ENCODE measurements at regions not wholly inside any gene's neighbourhood (a gene's known extent, or its start where the extent isn't known, plus 50 kb on each side); places are given as distances from the start of the nearest gene placed in this dataset.

- Histone ChIP-seq H3K27me3 (replicated peaks in 1 of 7) (peaks cover 0 to 2% (median 0%) of the 10 kb centered on the region in 7 donors), H3K4me3 (no peak overlapping the region), H3K4me1 (no peaks in the 10 kb centered on the region), H3K36me3 (no peaks in the 10 kb centered on the region), H3K9me3 (no peaks in the 10 kb centered on the region), H3K27ac (no peak overlapping the region)
- 57 to 76% (median 64%) methylated on average over 1 of the region's 1 CpG for WGBS, 5 donors
- DNase-seq = no peak
- TF ChIP-seq POLR2A (IDR thresholded peaks at IDR 0.05) = no peak
- no peak for TF ChIP-seq POLR2AphosphoS5 (IDR thresholded peaks at IDR 0.05)
- TF ChIP-seq CTCF (IDR thresholded peaks at IDR 0.05 in 8 of 11, conservative IDR thresholded peaks at IDR 0.05 in 3 of 11) = no peak
- intact Hi-C loops (cut with DNase I; ENCODE audit: low total_unique reads) = no loop called here
Observed at GRCh38 chr9:119435076-119435475, 65.8 kb upstream of the BRINP1 start.

GRCh38 chr9:119432428-119432827 is 63.2 kb upstream of the BRINP1 start:
- intact Hi-C loops (cut with DNase I; ENCODE audit: low total_unique reads) = no loop called here
- Histone ChIP-seq H3K4me3 (no peak overlapping the region), H3K4me1 (no peaks in the 10 kb centered on the region), H3K27ac (no peak overlapping the region), H3K9me3 (peaks cover 0 to 11% (median 3%) of the 10 kb centered on the region in 8 donors), H3K36me3 (no peaks in the 10 kb centered on the region), H3K27me3 (replicated peaks in 1 of 7) (no peaks in the 10 kb centered on the region)
- 60 to 73% (median 70%) methylated on average over 2 of the region's 2 CpGs for WGBS, 5 donors
- no peak for DNase-seq
- TF ChIP-seq POLR2AphosphoS5 (IDR thresholded peaks at IDR 0.05) (no peak), CTCF (IDR thresholded peaks at IDR 0.05 in 8 of 11, conservative IDR thresholded peaks at IDR 0.05 in 3 of 11) (no peak), POLR2A (IDR thresholded peaks at IDR 0.05) (no peak)

- intact Hi-C loops (cut with DNase I; ENCODE audit: low total_unique reads) = no loop called here
- DNase-seq = no peak
- Histone ChIP-seq H3K4me3 (no peak overlapping the region), H3K9me3 (peaks cover 0 to 20% (median 11%) of the 10 kb centered on the region in 8 donors), H3K36me3 (no peaks in the 10 kb centered on the region), H3K27ac (no peak overlapping the region), H3K27me3 (replicated peaks in 1 of 7) (no peaks in the 10 kb centered on the region), H3K4me1 (no peaks in the 10 kb centered on the region)
- TF ChIP-seq POLR2AphosphoS5 (IDR thresholded peaks at IDR 0.05) = no peak
- TF ChIP-seq POLR2A (IDR thresholded peaks at IDR 0.05) = no peak
- TF ChIP-seq CTCF (IDR thresholded peaks at IDR 0.05 in 8 of 11, conservative IDR thresholded peaks at IDR 0.05 in 3 of 11) = no peak
- WGBS, 5 donors = 49 to 83% (median 80%) methylated on average over 4 of the region's 4 CpGs
Observed at GRCh38 chr9:119429302-119429701, 60.1 kb upstream of the BRINP1 start.

- intact Hi-C loops (cut with DNase I; ENCODE audit: low total_unique reads) = no loop called here
- no peak overlapping the region for H3K27ac ChIP-seq
- no peak for DNase-seq
- H3K4me3 ChIP-seq = no peak overlapping the region
- no peaks in the 10 kb centered on the region for H3K27me3 ChIP-seq (replicated peaks in 1 of 7)
- TF ChIP-seq CTCF (IDR thresholded peaks at IDR 0.05 in 8 of 11, conservative IDR thresholded peaks at IDR 0.05 in 3 of 11) (no peak), POLR2AphosphoS5 (IDR thresholded peaks at IDR 0.05) (no peak), POLR2A (IDR thresholded peaks at IDR 0.05) (no peak)
- H3K4me1 ChIP-seq = no peaks in the 10 kb centered on the region
- no peaks in the 10 kb centered on the region for H3K36me3 ChIP-seq
- H3K9me3 ChIP-seq = no peaks in the 10 kb centered on the region
- WGBS, 5 donors = 46 to 62% (median 60%) methylated on average over 2 of the region's 2 CpGs
Observed at GRCh38 chr9:119420231-119420630, 51.0 kb upstream of the BRINP1 start.

Small RNA genes lying in the stretch of these regions (microRNA-seq; reads per million reads assigned to microRNA genes)
- 0 reads per million in 3 donors for gene MIR147A

Small RNA genes lying in the stretch of these regions (small RNA-seq; reads per million reads assigned to genes)
- gene MIR147A = 0 reads per million in 4 donors

Measured in spleen (tissue), 11 donors.